HEK293 (cell line): ENCODE measurements at regions not wholly inside any gene's neighbourhood (a gene's known extent, or its start where the extent isn't known, plus 50 kb on each side); places are given as distances from the start of the nearest gene placed in this dataset.

Experiments used
- CTCF ChIA-PET: fragments of 350-600 bp; formaldehyde crosslinking; extraction: SDS; loops from one replicate; lab custom pipeline; 2021; ENCODE audit warnings: antibody characterized with exemption; lab: Yijun Ruan, JAX
- POLR2A ChIA-PET: fragments of 300-600 bp; formaldehyde crosslinking; extraction: SDS; loops from one replicate; lab custom pipeline; 2020; ENCODE audit warnings: antibody characterized with exemption, inconsistent platforms; lab: Yijun Ruan, JAX
- H3K27ac ChIP-seq: fragments of 200-500 bp; sonication (Bioruptor generic); 2 replicates; pipeline ENCODE4 v1.5.1; 2014; ENCODE audit warnings: low read depth, low read length, control low read depth, inconsistent platforms; ENCODE audit errors: extremely low read depth
- H3K36me3 ChIP-seq, 2 experiments: fragments of 200-500 bp in 1 of 2; sonication (Bioruptor generic) in 1 of 2; 1 replicate in 1 of 2; 2 replicates in 1 of 2; pipeline ENCODE4 v1.5.1; 2014 to 2017; ENCODE audit warnings: inconsistent platforms in 2 of 2, low read length in 2 of 2; ENCODE audit not compliant: control insufficient read depth in 2 of 2, insufficient read depth in 1 of 2
- H3K4me1 ChIP-seq: fragments of 200-500 bp; sonication (Bioruptor generic); 2 replicates; pipeline ENCODE4 v1.5.1; 2014; ENCODE audit warnings: mild to moderate bottlenecking, low read length, inconsistent platforms; ENCODE audit not compliant: control insufficient read depth, insufficient read depth
- H3K4me3 ChIP-seq: 2 replicates; pipeline ENCODE4 v1.5.1; 2011; ENCODE audit warnings: low read depth, mild to moderate bottlenecking, control low read depth, low read length, moderate library complexity
- H3K9me3 ChIP-seq: fragments of 200-500 bp; sonication (Bioruptor generic); 2 replicates; pipeline ENCODE4 v1.5.1; 2014; ENCODE audit warnings: low read depth, low read length, inconsistent platforms; ENCODE audit not compliant: control insufficient read depth, insufficient read depth
- GFI1B ChIP-seq: fragments of 450-650 bp; formaldehyde crosslinking; IDR thresholded peaks from 2 replicates; pipeline ENCODE4 v1.5.1; 2016; ENCODE audit warnings: missing biosample characterization, missing genetic modification characterization
- IKZF3 ChIP-seq: fragments of 450-650 bp; IDR thresholded peaks from 2 replicates; pipeline ENCODE4 v1.5.0; 2018; ENCODE audit warnings: missing biosample characterization, mild to moderate bottlenecking, missing genetic modification characterization, moderate library complexity
- INSM2 ChIP-seq: fragments of 450-650 bp; formaldehyde crosslinking; IDR thresholded peaks from 2 replicates; pipeline ENCODE4 v1.5.1; 2016; ENCODE audit warnings: missing biosample characterization, missing genetic modification characterization
- KLF10 ChIP-seq: fragments of 450-650 bp; IDR thresholded peaks from 2 replicates; pipeline ENCODE4 v1.5.1; 2018; ENCODE audit warnings: missing biosample characterization, mild to moderate bottlenecking, missing genetic modification characterization
- REPIN1 ChIP-seq: fragments of 450-650 bp; formaldehyde crosslinking; IDR thresholded peaks from 2 replicates; pipeline ENCODE4 v1.5.1; 2017; ENCODE audit warnings: missing biosample characterization, missing genetic modification characterization, low read depth
- SETDB1 ChIP-seq: IDR thresholded peaks from one replicate; pipeline ENCODE4 v1.6.1; 2017; ENCODE audit warnings: mild to moderate bottlenecking, low read length, moderate library complexity, mixed read lengths; ENCODE audit not compliant: insufficient read length
- SP2 ChIP-seq: fragments of 450-650 bp; formaldehyde crosslinking; IDR thresholded peaks from 2 replicates; pipeline ENCODE4 v1.5.1; 2016; ENCODE audit warnings: missing biosample characterization, missing genetic modification characterization
- SP3 ChIP-seq: fragments of 450-650 bp; formaldehyde crosslinking; IDR thresholded peaks from 2 replicates; pipeline ENCODE4 v1.5.1; 2016; ENCODE audit warnings: missing biosample characterization, missing genetic modification characterization
- ZBTB1 ChIP-seq: fragments of 450-650 bp; formaldehyde crosslinking; IDR thresholded peaks from 2 replicates; pipeline ENCODE4 v1.5.1; 2016; ENCODE audit warnings: missing biosample characterization, missing genetic modification characterization
- ZFP37 ChIP-seq: fragments of 450-650 bp; formaldehyde crosslinking; IDR thresholded peaks from 2 replicates; pipeline ENCODE4 v1.5.1; 2016; ENCODE audit warnings: missing biosample characterization, missing genetic modification characterization
- ZNF133 ChIP-seq: fragments of 450-650 bp; formaldehyde crosslinking; IDR thresholded peaks from 2 replicates; pipeline ENCODE4 v1.5.1; 2016; ENCODE audit warnings: missing biosample characterization, missing genetic modification characterization
- ZNF146 ChIP-seq: fragments of 450-650 bp; formaldehyde crosslinking; IDR thresholded peaks from 2 replicates; pipeline ENCODE4 v1.5.1; 2016; ENCODE audit warnings: missing biosample characterization, missing genetic modification characterization
- ZNF223 ChIP-seq: fragments of 450-650 bp; formaldehyde crosslinking; IDR thresholded peaks from 2 replicates; pipeline ENCODE4 v1.5.1; 2016; ENCODE audit warnings: missing biosample characterization, missing genetic modification characterization
- ZNF24 ChIP-seq: fragments of 450-650 bp; formaldehyde crosslinking; IDR thresholded peaks from 2 replicates; pipeline ENCODE4 v1.5.1; 2016; ENCODE audit warnings: missing biosample characterization, missing genetic modification characterization
- ZNF274 ChIP-seq, 2 experiments: fragments of 200-500 bp in 1 of 2; fragments of 450-650 bp in 1 of 2; sonication (Bioruptor generic) in 1 of 2; formaldehyde crosslinking in 1 of 2; IDR thresholded peaks; 2 replicates each; pipeline versions ENCODE4 v1.5.1 to v1.6.1; 2014 to 2016; ENCODE audit warnings: borderline replicate concordance in 1 of 2, inconsistent platforms in 1 of 2, low read length in 1 of 2, missing biosample characterization in 1 of 2, missing genetic modification characterization in 1 of 2
- ZNF335 ChIP-seq: fragments of 450-650 bp; formaldehyde crosslinking; conservative IDR thresholded peaks from 2 replicates; pipeline ENCODE4 v1.5.1; 2016; ENCODE audit warnings: missing biosample characterization, missing genetic modification characterization
- ZNF362 ChIP-seq: fragments of 450-650 bp; formaldehyde crosslinking; IDR thresholded peaks from 2 replicates; pipeline ENCODE4 v1.5.1; 2016; ENCODE audit warnings: missing biosample characterization, missing genetic modification characterization
- ZNF416 ChIP-seq: fragments of 450-650 bp; formaldehyde crosslinking; IDR thresholded peaks from 2 replicates; pipeline ENCODE4 v1.5.1; 2016; ENCODE audit warnings: missing biosample characterization, missing genetic modification characterization
- ZNF560 ChIP-seq: fragments of 450-650 bp; formaldehyde crosslinking; IDR thresholded peaks from 2 replicates; pipeline ENCODE4 v1.5.1; 2017; ENCODE audit warnings: missing biosample characterization, missing genetic modification characterization, borderline replicate concordance
- ZNF645 ChIP-seq: fragments of 450-650 bp; formaldehyde crosslinking; IDR thresholded peaks from 2 replicates; pipeline ENCODE4; 2016; ENCODE audit warnings: missing biosample characterization, missing genetic modification characterization
- ZNF658 ChIP-seq: fragments of 450-650 bp; formaldehyde crosslinking; IDR thresholded peaks from 2 replicates; pipeline ENCODE4; 2016; ENCODE audit warnings: missing biosample characterization, missing genetic modification characterization
- ZNF677 ChIP-seq: fragments of 450-650 bp; IDR thresholded peaks from 2 replicates; pipeline ENCODE4 v1.5.0; 2018; ENCODE audit warnings: missing biosample characterization, mild to moderate bottlenecking, missing genetic modification characterization, moderate library complexity
- ZNF843 ChIP-seq: fragments of 450-650 bp; formaldehyde crosslinking; IDR thresholded peaks from 2 replicates; pipeline ENCODE4 v1.5.1; 2016; ENCODE audit warnings: missing biosample characterization, missing genetic modification characterization
- ZSCAN16 ChIP-seq: fragments of 450-650 bp; formaldehyde crosslinking; IDR thresholded peaks from 2 replicates; pipeline ENCODE4 v1.5.1; 2016; ENCODE audit warnings: missing biosample characterization, missing genetic modification characterization

- no peaks in the 10 kb centered on the region for H3K9me3 ChIP-seq
- no peak overlapping the region for H3K27ac ChIP-seq
- ChIA-PET POLR2A (no interaction called here), CTCF (no interaction called here)
- no peaks in the 10 kb centered on the region for H3K4me1 ChIP-seq
- TF ChIP-seq ZNF146 (tag by site-specific recombination), result no peak
- TF ChIP-seq ZNF843 (tag by site-specific recombination), result no peak
- no peak for TF ChIP-seq ZFP37
- TF ChIP-seq IKZF3 (tag by site-specific recombination), result no peak
- TF ChIP-seq ZNF133 (tag by site-specific recombination), result no peak
- TF ChIP-seq SETDB1, result no peak
- no peak for TF ChIP-seq SP2 (tag by site-specific recombination)
- TF ChIP-seq ZNF24, result no peak
- no peak for TF ChIP-seq ZNF677
- TF ChIP-seq ZNF658 (tag by site-specific recombination), result no peak
- no peak for TF ChIP-seq INSM2 (tag by site-specific recombination)
- no peak for TF ChIP-seq SP3
- no peak for TF ChIP-seq REPIN1
- no peak for TF ChIP-seq ZNF560 (tag by site-specific recombination)
- no peak for TF ChIP-seq GFI1B (tag by site-specific recombination)
- H3K4me3 ChIP-seq, result no peak overlapping the region
- no peaks in the 10 kb centered on the region for H3K36me3 ChIP-seq
Measured at GRCh38 chr5:40386289-40386688, 293.4 kb upstream of the PTGER4 start.

- Histone ChIP-seq H3K27ac (no peak overlapping the region), H3K4me1 (no peaks in the 10 kb centered on the region)
Measured at GRCh38 chr5:40385544-40385943, 294.2 kb upstream of the PTGER4 start.

More at GRCh38 chr5:40385544-40385943, 294.2 kb upstream of the PTGER4 start:
- Histone ChIP-seq H3K4me3 (no peak overlapping the region), H3K9me3 (no peaks in the 10 kb centered on the region), H3K36me3 (no peaks in the 10 kb centered on the region)
- POLR2A ChIA-PET, result no interaction called here
- TF ChIP-seq ZNF645 (tag by site-specific recombination) (no peak), ZNF843 (tag by site-specific recombination) (no peak), ZNF362 (tag by site-specific recombination) (no peak), KLF10 (tag by site-specific recombination) (no peak), ZBTB1 (tag by site-specific recombination) (no peak), ZNF274 (IDR thresholded peaks at IDR 0.05; ENCODE audit: low read length) (no peak), ZNF274 (tag by site-specific recombination; IDR thresholded peaks at IDR 0.05; ENCODE audit: borderline replicate concordance) (no peak), ZNF416 (no peak), SETDB1 (no peak), ZSCAN16 (tag by site-specific recombination) (no peak), ZNF335 (tag by site-specific recombination) (no peak), ZNF223 (tag by site-specific recombination) (no peak)
- CTCF ChIA-PET, result interaction anchor here (0.7 kb wide), 1 partner anchor 304 kb away, joined by 3 read pairs; no protein-coding TSS in a partner anchor
